ENCODE measurements at regions not wholly inside any gene's neighbourhood (a gene's known extent, or its start where the extent isn't known, plus 50 kb on each side); places are given as distances from the start of the nearest gene placed in this dataset.

DNA sequence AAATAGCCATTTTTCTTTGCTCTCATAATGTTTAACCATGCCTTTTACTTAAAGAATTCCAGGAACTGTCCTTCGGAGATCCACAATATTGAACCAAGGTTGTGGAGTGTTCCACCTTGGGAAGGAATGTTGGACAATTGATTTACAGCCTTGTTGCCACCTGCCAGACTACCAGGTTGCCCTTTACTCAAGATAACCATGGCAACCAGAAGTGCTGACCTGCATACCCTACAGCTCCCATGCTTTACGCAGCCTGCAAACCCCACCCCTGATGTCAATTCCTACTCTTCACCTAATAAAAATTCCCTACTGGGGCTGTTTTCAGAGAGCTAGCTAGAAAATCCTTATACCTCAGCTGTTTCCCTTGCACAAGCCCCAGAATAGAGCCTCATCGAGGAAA, 151.0 kb upstream of the RXFP2 start:
- TF ChIP-seq POLR2A (IDR thresholded peaks at IDR 0.05; ENCODE audit: low read length) (no peak), GATA1 (IDR thresholded peaks at IDR 0.05; ENCODE audit: low read depth, low read length) (no peak)

All from erythroblast (primary cell).